Lower leg skin (tissue), 4 donors: ENCODE measurements at regions not wholly inside any gene's neighbourhood (a gene's known extent, or its start where the extent isn't known, plus 50 kb on each side); places are given as distances from the start of the nearest gene placed in this dataset.

Experiments used
- DNase-seq, 2 donors: peaks; one replicate each; pipeline ENCODE4 v3.0.0-alpha.2; 2019; ENCODE audit warnings: low spot score in 2 of 2
- H3K4me3 ChIP-seq: fragments of 200-600 bp; sonication (generic); 2 replicates; pipeline ENCODE4 v1.5.1; 2017; ENCODE audit warnings: mild to moderate bottlenecking, low read depth; ENCODE audit not compliant: poor library complexity, severe bottlenecking
- CTCF ChIP-seq, 3 donors: fragments of 450-650 bp; IDR thresholded peaks; one replicate each; pipeline ENCODE4 v1.5.1; 2016; ENCODE audit warnings: antibody characterized with exemption in 3 of 3, mild to moderate bottlenecking in 3 of 3, moderate library complexity in 2 of 3
- POLR2A ChIP-seq, 2 donors: fragments of 450-650 bp; IDR thresholded peaks; one replicate each; pipeline ENCODE4 v1.6.1; 2016 to 2017; ENCODE audit warnings: antibody characterized with exemption in 2 of 2, mild to moderate bottlenecking in 1 of 2, moderate library complexity in 1 of 2
- WGBS, 2 donors: methylation state at CpG; one replicate each; pipeline ENCODE4 v1.1.5; 2018; 5-methylcytosine and 5-hydroxymethylcytosine counted together
- intact Hi-C: fragments of 100-400 bp; cut with DNase I; formaldehyde crosslinking; loops from one replicate; pipeline ENCODE4 v1.15.0; 2023; ENCODE audit warnings: low total_unique reads

- intact Hi-C loops = no loop called here
- 79 to 96% methylated on average over 2 of the region's 2 CpGs for WGBS, 2 donors
- TF ChIP-seq CTCF (IDR thresholded peaks at IDR 0.05) = no peak
- TF ChIP-seq POLR2A (IDR thresholded peaks at IDR 0.05) = no peak
- no peak overlapping the region for H3K4me3 ChIP-seq
- DNase-seq = no peak
Measured at GRCh38 chr2:211174021-211174420, 617.6 kb downstream of the CPS1 start.

GRCh38 chr2:211174631-211175030 is 618.2 kb downstream of the CPS1 start:
- TF ChIP-seq CTCF (IDR thresholded peaks at IDR 0.05) = no peak
- no peak for DNase-seq
- WGBS, 2 donors = 47 to 71% methylated on average over 4 of the region's 4 CpGs
- intact Hi-C loops = no loop called here
- no peak overlapping the region for H3K4me3 ChIP-seq

- no peak overlapping the region for H3K4me3 ChIP-seq
- intact Hi-C loops = no loop called here
- 37 to 53% methylated on average over 2 of the region's 2 CpGs for WGBS, 2 donors
- TF ChIP-seq CTCF (IDR thresholded peaks at IDR 0.05) (no peak), POLR2A (IDR thresholded peaks at IDR 0.05) (no peak)
- no peak for DNase-seq
Measured at GRCh38 chr2:211175956-211176355, 619.6 kb downstream of the CPS1 start.

GRCh38 chr2:211176514-211177141 is 620.2 kb downstream of the CPS1 start:
- no peak overlapping the region for H3K4me3 ChIP-seq
- TF ChIP-seq CTCF (IDR thresholded peaks at IDR 0.05) (no peak), POLR2A (IDR thresholded peaks at IDR 0.05) (no peak)
- intact Hi-C loops = no loop called here
- DNase-seq = no peak

- H3K4me3 ChIP-seq = no peak overlapping the region
- TF ChIP-seq POLR2A (IDR thresholded peaks at IDR 0.05) (no peak), CTCF (IDR thresholded peaks at IDR 0.05) (no peak)
- intact Hi-C loops = no loop called here
- WGBS, 2 donors = 32 to 40% methylated on average over 5 of the region's 5 CpGs
- DNase-seq = no peak
Measured at GRCh38 chr2:211181626-211182025, 625.2 kb downstream of the CPS1 start.

- TF ChIP-seq POLR2A (IDR thresholded peaks at IDR 0.05) = no peak
- no peak for TF ChIP-seq CTCF (IDR thresholded peaks at IDR 0.05)
- intact Hi-C loops = no loop called here
- no peak for DNase-seq
- no peak overlapping the region for H3K4me3 ChIP-seq
Measured at GRCh38 chr2:211187602-211188001, 631.2 kb downstream of the CPS1 start.
